ENCODE measurements at regions not wholly inside any gene's neighbourhood (a gene's known extent, or its start where the extent isn't known, plus 50 kb on each side); places are given as distances from the start of the nearest gene placed in this dataset.

DNA sequence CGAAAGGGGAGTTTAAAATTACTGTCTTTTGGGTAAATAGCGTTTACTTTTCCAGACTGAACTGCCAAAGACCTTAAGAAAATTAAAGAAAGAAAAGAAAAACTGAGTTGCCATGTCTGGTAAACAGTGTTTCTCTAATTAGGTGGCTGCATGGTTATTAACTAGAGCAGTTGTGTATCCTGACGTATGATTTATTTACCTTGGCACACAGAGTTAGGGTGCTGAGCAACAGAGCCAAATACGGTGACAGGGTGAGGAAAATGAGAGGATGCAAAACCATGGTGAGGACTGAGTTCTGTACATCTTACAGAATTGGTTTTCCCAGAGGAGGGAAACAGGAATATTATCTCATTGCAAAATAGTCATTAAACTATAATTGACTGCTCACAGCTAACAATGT is 546.4 kb upstream of the FZD8 start:
- TF ChIP-seq, protein P1, sequence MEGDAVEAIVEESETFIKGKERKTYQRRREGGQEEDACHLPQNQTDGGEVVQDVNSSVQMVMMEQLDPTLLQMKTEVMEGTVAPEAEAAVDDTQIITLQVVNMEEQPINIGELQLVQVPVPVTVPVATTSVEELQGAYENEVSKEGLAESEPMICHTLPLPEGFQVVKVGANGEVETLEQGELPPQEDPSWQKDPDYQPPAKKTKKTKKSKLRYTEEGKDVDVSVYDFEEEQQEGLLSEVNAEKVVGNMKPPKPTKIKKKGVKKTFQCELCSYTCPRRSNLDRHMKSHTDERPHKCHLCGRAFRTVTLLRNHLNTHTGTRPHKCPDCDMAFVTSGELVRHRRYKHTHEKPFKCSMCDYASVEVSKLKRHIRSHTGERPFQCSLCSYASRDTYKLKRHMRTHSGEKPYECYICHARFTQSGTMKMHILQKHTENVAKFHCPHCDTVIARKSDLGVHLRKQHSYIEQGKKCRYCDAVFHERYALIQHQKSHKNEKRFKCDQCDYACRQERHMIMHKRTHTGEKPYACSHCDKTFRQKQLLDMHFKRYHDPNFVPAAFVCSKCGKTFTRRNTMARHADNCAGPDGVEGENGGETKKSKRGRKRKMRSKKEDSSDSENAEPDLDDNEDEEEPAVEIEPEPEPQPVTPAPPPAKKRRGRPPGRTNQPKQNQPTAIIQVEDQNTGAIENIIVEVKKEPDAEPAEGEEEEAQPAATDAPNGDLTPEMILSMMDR (IDR thresholded peaks at IDR 0.05) = no peak
- H3K4me1 Mint-ChIP-seq = no peaks in the 10 kb centered on the region
- H3K9me3 Mint-ChIP-seq = peaks cover 17% of the 10 kb centered on the region
- intact Hi-C loops (cut with micrococcal nuclease) = no loop called here
- no peaks in the 10 kb centered on the region for H3K36me3 Mint-ChIP-seq (ENCODE audit: low read depth)
- H3K27me3 Mint-ChIP-seq = no peaks in the 10 kb centered on the region
- DNase-seq (no peak), ATAC-seq (ENCODE audit: low read depth) (no peak)
- ChIA-PET POLR2A (no interaction called here), CTCF (no interaction called here)
- H3K27ac Mint-ChIP-seq = no peak overlapping the region
- H3K4me3 Mint-ChIP-seq = no peak overlapping the region

DNA sequence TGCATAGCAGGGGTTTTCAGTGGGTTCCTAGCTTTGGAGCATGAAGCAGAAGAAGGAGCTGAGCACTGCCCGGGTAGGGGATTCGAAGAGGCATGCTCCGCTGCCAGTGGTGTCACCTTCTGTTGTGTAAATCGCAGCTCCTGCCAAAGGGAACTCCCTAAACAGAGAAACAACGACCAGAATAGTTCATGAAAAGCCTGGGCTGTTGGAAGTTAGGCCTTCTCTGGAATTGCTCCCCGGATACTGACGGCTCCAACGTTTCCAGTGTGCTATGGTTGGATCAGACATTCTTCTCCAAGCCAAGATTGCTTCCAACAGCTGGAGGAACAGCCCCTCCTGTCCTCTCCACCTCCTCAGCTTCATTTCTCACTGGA is 546.0 kb upstream of the FZD8 start:
- Mint-ChIP-seq H3K4me3 (no peak overlapping the region), H3K36me3 (ENCODE audit: low read depth) (no peaks in the 10 kb centered on the region), H3K27me3 (no peaks in the 10 kb centered on the region), H3K27ac (no peak overlapping the region), H3K4me1 (no peaks in the 10 kb centered on the region), H3K9me3 (peaks cover 17% of the 10 kb centered on the region)
- TF ChIP-seq, protein P1 (IDR thresholded peaks at IDR 0.05) = no peak
- intact Hi-C loops (cut with micrococcal nuclease) = no loop called here
- ChIA-PET CTCF (no interaction called here), POLR2A (no interaction called here)
- no peak for ATAC-seq (ENCODE audit: low read depth)
- DNase-seq = no peak

DNA sequence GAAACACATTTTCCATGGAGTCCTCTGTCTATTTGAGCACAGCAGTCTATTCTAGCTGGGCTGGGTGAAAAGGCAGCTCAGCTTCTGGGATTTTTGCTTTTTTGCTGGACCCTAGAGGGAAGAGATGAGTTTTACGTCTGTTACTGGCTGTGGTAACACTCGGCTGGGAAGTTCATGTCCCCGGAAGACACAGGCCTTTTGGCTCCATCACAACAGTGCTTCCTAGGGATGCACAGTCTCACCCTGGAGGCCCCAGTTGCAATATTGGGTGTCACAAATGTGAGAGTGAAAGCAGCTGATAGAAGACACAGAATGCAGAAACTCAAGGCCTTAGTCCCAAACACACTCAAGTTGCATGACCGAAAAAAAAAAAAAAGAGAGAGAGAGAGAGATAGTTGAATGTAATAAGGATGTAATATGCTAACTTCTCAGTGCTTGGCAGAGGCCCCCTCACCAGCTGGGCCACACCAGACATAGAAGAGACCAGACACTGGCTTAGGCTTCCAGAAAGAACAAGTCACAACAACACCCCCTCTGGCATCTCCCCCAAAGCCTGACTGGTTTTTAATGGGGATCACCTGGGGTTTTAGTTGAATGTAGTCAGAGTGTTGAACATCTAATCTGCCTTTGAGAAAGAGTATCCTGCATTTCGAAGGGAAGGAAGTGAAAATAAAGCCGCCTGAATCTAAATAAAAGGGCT is 545.4 kb upstream of the FZD8 start:
- TF ChIP-seq, protein P1 (IDR thresholded peaks at IDR 0.05) = no peak
- intact Hi-C loops (cut with micrococcal nuclease) = no loop called here
- Mint-ChIP-seq H3K4me1 (no peaks in the 10 kb centered on the region), H3K27ac (no peak overlapping the region), H3K4me3 (no peak overlapping the region), H3K36me3 (ENCODE audit: low read depth) (no peaks in the 10 kb centered on the region), H3K27me3 (no peaks in the 10 kb centered on the region), H3K9me3 (peaks cover 15% of the 10 kb centered on the region)
- CTCF ChIA-PET = no interaction called here
- DNase-seq (no peak), ATAC-seq (ENCODE audit: low read depth) (no peak)
- POLR2A ChIA-PET = no interaction called here

DNA sequence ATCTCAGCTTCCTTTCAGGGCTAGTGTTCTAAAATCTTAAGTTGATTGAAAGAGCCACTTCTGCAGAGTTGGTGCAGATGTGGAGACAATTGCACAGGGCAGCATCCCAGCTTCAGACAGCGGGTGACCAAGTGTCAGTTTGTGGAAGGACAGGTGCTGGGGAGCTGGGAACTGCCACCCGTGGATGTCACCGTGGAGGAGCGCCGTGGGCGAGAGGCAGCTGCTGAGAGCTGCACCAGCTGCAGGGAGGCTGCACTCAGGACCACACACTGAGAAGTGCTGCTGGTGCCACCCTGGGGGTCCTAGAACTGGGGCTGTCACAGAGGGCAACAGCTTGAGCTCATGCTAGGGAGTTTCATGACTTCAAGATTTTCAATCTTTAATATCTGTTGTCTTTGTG is 543.0 kb upstream of the FZD8 start:
- Mint-ChIP-seq H3K36me3 (ENCODE audit: low read depth) (no peaks in the 10 kb centered on the region), H3K27me3 (no peaks in the 10 kb centered on the region), H3K9me3 (peaks cover 3% of the 10 kb centered on the region), H3K27ac (no peak overlapping the region), H3K4me1 (no peaks in the 10 kb centered on the region), H3K4me3 (no peak overlapping the region)
- ChIA-PET CTCF (no interaction called here), POLR2A (no interaction called here)
- DNase-seq = no peak
- ATAC-seq (ENCODE audit: low read depth) = no peak
- TF ChIP-seq, protein P1 (IDR thresholded peaks at IDR 0.05) = no peak
- intact Hi-C loops (cut with micrococcal nuclease) = no loop called here

DNA sequence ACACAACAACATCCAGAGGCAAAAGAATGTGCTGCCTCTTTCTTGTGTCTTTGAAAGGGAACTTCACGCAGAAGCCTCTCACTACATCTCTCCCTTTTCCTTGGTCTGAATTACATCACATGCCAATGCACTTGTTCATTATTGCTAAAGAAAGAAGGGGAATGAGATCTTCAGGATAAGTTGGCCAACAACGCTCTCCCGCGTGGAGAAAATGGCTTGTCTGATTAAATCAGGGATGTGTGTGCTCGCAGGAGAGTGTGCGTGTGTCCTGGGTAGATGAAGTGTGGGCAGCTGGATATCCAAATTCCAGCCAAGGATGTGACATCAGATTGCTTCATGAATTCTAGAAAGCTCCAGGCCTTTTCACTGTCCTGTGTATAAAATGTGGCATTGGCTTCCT is 541.6 kb upstream of the FZD8 start:
- POLR2A ChIA-PET = no interaction called here
- TF ChIP-seq, protein P1 (IDR thresholded peaks at IDR 0.05) = no peak
- ATAC-seq (ENCODE audit: low read depth) = no peak
- Mint-ChIP-seq H3K36me3 (ENCODE audit: low read depth) (no peaks in the 10 kb centered on the region), H3K27me3 (no peaks in the 10 kb centered on the region), H3K9me3 (no peaks in the 10 kb centered on the region), H3K27ac (no peak overlapping the region), H3K4me3 (no peak overlapping the region), H3K4me1 (no peaks in the 10 kb centered on the region)
- no peak for DNase-seq
- intact Hi-C loops (cut with micrococcal nuclease) = no loop called here
- CTCF ChIA-PET = no interaction called here
